ENCODE measurements at regions not wholly inside any gene's neighbourhood (a gene's known extent, or its start where the extent isn't known, plus 50 kb on each side); places are given as distances from the start of the nearest gene placed in this dataset.
"Not testable (repeated sequence)": the region's sequence is repeated elsewhere in the genome, so short reads cannot be mapped to it uniquely, and the experiment has no call there.

DNA sequence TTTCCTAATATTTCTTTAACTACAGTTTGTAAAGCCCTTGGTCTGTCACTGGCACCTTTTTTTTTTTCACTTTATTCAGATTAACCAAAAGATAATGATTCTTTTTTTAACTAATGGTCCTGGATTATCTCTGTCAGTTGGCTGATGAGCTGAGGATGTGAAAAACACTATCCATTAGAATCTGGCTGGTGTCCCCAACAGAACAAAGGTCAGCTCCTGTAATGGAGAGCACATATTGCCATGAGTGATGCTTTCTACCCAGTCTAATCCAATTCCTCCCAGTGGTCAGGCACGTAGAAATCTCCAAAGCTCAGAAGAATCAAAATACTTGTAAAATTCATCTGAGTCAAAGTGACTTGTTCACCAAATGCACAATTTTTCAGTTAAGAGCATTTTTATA, 491.7 kb upstream of the PIK3R1 start:
- POLR2A ChIA-PET, result no interaction called here
- Histone ChIP-seq H3K4me3 (no peak overlapping the region), H3K27ac (no peak overlapping the region), H3K4me1 (no peaks in the 10 kb centered on the region), H3K4me2 (no peak overlapping the region), H3K9me3 (no peaks in the 10 kb centered on the region)
- no peak for FAIRE-seq
- ATAC-seq, result no peak
- CTCF ChIA-PET, result no interaction called here
- WGBS (ENCODE audit: missing lambda C conversion rate), result 25% methylated on average over 1 of the region's 1 CpG
- TF ChIP-seq RAD21 (conservative IDR thresholded peaks at IDR 0.05 in 1 of 2, IDR thresholded peaks at IDR 0.05 in 1 of 2) (no peak), SMC3 (IDR thresholded peaks at IDR 0.05) (no peak), RCOR1 (IDR thresholded peaks at IDR 0.05; ENCODE audit: low read depth, low read length) (no peak), ZFP36 (IDR thresholded peaks at IDR 0.05; ENCODE audit: borderline replicate concordance, partially characterized antibody) (no peak), CBX2 (IDR thresholded peaks at IDR 0.05; ENCODE audit: borderline replicate concordance, low read depth) (no peak), TFCP2L1 (CRISPR knock-in tag; IDR thresholded peaks at IDR 0.05) (no peak), FOSB (CRISPR knock-in tag; IDR thresholded peaks at IDR 0.05) (no peak), EP300 (IDR thresholded peaks at IDR 0.05) (no peak), ESRRA (IDR thresholded peaks at IDR 0.05; ENCODE audit: borderline replicate concordance, low read length) (no peak), RFX5 (IDR thresholded peaks at IDR 0.05) (no peak), TP53 (CRISPR knock-in tag; IDR thresholded peaks at IDR 0.05) (no peak), ZSCAN20 (CRISPR knock-in tag; IDR thresholded peaks at IDR 0.05) (no peak)
- TF ChIP-seq, protein P1, sequence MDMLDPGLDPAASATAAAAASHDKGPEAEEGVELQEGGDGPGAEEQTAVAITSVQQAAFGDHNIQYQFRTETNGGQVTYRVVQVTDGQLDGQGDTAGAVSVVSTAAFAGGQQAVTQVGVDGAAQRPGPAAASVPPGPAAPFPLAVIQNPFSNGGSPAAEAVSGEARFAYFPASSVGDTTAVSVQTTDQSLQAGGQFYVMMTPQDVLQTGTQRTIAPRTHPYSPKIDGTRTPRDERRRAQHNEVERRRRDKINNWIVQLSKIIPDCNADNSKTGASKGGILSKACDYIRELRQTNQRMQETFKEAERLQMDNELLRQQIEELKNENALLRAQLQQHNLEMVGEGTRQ (IDR thresholded peaks at IDR 0.05), result no peak
- TF ChIP-seq, protein P2, sequence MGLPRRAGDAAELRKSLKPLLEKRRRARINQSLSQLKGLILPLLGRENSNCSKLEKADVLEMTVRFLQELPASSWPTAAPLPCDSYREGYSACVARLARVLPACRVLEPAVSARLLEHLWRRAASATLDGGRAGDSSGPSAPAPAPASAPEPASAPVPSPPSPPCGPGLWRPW (IDR thresholded peaks at IDR 0.05), result no peak
- TF ChIP-seq, protein P3, sequence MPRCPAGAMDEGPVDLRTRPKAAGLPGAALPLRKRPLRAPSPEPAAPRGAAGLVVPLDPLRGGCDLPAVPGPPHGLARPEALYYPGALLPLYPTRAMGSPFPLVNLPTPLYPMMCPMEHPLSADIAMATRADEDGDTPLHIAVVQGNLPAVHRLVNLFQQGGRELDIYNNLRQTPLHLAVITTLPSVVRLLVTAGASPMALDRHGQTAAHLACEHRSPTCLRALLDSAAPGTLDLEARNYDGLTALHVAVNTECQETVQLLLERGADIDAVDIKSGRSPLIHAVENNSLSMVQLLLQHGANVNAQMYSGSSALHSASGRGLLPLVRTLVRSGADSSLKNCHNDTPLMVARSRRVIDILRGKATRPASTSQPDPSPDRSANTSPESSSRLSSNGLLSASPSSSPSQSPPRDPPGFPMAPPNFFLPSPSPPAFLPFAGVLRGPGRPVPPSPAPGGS (IDR thresholded peaks at IDR 0.05), result no peak
- no peak for DNase-seq (ENCODE audit: low read depth in 1 of 2, low spot score in 1 of 2)

DNA sequence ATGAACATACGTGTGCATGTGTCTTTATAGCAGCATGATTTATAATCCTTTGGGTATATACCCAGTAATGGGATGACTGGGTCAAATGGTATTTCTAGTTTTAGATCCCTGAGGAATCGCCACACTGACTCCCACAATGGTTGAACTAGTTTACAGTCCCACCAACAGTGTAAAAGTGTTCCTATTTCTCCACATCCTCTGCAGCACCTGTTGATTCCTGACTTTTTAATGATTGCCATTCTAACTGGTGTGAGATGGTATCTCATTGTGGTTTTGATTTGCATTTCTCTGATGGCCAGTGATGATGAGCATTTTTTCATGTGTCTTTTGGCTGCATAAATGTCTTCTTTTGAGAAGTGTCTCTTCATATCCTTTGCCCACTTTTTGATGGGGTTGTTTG, 493.0 kb upstream of the PIK3R1 start:
- CTCF ChIA-PET; DNase-seq (ENCODE audit: low read depth in 1 of 2, low spot score in 1 of 2); H3K4me2 ChIP-seq; H3K27ac ChIP-seq; ATAC-seq; H3K4me1 ChIP-seq; H3K9me3 ChIP-seq; H3K4me3 ChIP-seq; POLR2A ChIA-PET; FAIRE-seq: not testable (repeated sequence)
- WGBS (ENCODE audit: missing lambda C conversion rate), result 18% methylated on average over 2 of the region's 2 CpGs

DNA sequence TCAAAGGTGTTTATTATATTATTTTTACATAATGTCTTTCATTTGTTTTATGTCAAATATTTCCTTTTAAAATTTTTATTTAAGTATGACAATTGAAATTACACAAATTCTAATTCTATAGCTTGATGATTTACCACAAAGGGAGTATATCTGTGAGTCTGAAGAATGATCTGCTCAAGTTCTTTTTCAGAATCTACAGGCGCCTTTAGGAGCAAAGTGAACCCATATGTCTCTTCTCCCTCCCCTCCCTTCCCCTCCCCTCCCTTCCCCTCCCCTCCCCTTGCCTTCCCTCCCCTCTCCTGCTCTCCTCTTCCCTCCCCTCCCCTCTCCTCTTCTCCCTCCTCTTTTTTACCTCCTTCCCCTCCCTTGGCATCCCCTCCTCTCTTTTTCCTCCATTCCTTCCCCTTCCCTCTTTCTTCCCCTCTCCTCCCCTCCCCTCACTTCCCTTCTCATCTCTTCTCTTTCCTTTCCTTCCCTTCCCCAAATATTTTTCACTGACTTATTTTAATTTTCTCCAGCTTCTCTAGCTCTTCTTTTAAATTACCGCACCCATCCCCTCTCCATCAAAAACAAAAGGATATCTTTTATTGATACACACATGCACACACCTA, 495.3 kb upstream of the PIK3R1 start:
- 19% methylated on average over 2 of the region's 2 CpGs for WGBS (ENCODE audit: missing lambda C conversion rate)
- ChIA-PET POLR2A (no interaction called here), CTCF (no interaction called here)
- H3K4me2 ChIP-seq, result no peak overlapping the region
- no peak overlapping the region for H3K27ac ChIP-seq
- no peak overlapping the region for H3K4me3 ChIP-seq
- no peaks in the 10 kb centered on the region for H3K9me3 ChIP-seq
- FAIRE-seq (no peak), ATAC-seq (no peak), DNase-seq (ENCODE audit: low read depth in 1 of 2, low spot score in 1 of 2) (no peak)
- TF ChIP-seq BHLHE40 (IDR thresholded peaks at IDR 0.05; ENCODE audit: low read depth, low read length), result no peak
- TF ChIP-seq FOSL2 (IDR thresholded peaks at IDR 0.05), result no peak
- no peak for TF ChIP-seq FOSL2 (CRISPR knock-in tag; IDR thresholded peaks at IDR 0.05)
- no peak for TF ChIP-seq CHD2 (IDR thresholded peaks at IDR 0.05; ENCODE audit: low read length, partially characterized antibody)
- no peak for TF ChIP-seq KDM5A (IDR thresholded peaks at IDR 0.05)
- no peak for TF ChIP-seq JUNB (IDR thresholded peaks at IDR 0.05)
- no peak for TF ChIP-seq MAZ (IDR thresholded peaks at IDR 0.05; ENCODE audit: borderline replicate concordance, low read depth, low read length)
- TF ChIP-seq, protein P2 (IDR thresholded peaks at IDR 0.05), result no peak
- TF ChIP-seq POLR2AphosphoS2 (conservative IDR thresholded peaks at IDR 0.05; ENCODE audit: low read length), result no peak
- TF ChIP-seq ZNF302 (CRISPR knock-in tag; IDR thresholded peaks at IDR 0.05), result no peak
- TF ChIP-seq CHD4 (IDR thresholded peaks at IDR 0.05; ENCODE audit: borderline replicate concordance), result no peak
- TF ChIP-seq EHMT2 (IDR thresholded peaks at IDR 0.05; ENCODE audit: low read depth), result no peak
- TF ChIP-seq, protein P1 (IDR thresholded peaks at IDR 0.05), result no peak
- TF ChIP-seq PHF8 (IDR thresholded peaks at IDR 0.05; ENCODE audit: borderline replicate concordance, low read depth), result no peak
- TF ChIP-seq RFX5 (IDR thresholded peaks at IDR 0.05), result no peak
- no peak for TF ChIP-seq TFCP2L1 (CRISPR knock-in tag; IDR thresholded peaks at IDR 0.05)
- TF ChIP-seq NFE2L2 (conservative IDR thresholded peaks at IDR 0.05; ENCODE audit: low read length), result no peak
- TF ChIP-seq EP300 (IDR thresholded peaks at IDR 0.05), result no peak
- TF ChIP-seq, protein P3 (IDR thresholded peaks at IDR 0.05), result no peak
- TF ChIP-seq RNF2 (IDR thresholded peaks at IDR 0.05; ENCODE audit: borderline replicate concordance, low read depth), result no peak
- TF ChIP-seq SMC3 (IDR thresholded peaks at IDR 0.05), result no peak
- H3K4me1 ChIP-seq, result no peaks in the 10 kb centered on the region
